ENCODE measurements at regions not wholly inside any gene's neighbourhood (a gene's known extent, or its start where the extent isn't known, plus 50 kb on each side); places are given as distances from the start of the nearest gene placed in this dataset.

DNA sequence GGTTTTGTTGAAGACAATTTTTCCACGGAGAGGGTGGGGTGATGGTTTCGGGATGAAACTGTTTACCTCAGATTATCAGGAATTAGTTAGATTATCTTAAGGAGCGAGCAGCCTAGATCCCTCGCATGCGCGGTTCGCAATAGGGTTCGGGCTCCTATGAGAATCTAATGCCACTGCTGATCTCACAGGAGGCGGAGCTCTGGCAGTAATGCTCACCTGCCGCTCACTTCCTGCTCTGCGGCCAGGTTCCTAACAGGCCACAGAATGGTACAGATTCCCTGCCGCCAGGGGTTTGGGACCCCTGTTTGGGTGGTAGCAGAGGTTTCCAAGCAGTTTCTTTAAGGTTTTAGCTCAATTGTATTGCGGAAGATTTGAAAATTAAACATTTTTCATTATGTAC lies 439.8 kb upstream of the OR4E1 start:
- TF ChIP-seq CTCF (IDR thresholded peaks at IDR 0.05; ENCODE audit: low read depth, low read length, missing input control) (no peak), REST (IDR thresholded peaks at IDR 0.05) (no peak), EGR1 (IDR thresholded peaks at IDR 0.05; ENCODE audit: low read depth in 2 of 2) (no peak), FOXA1 (IDR thresholded peaks at IDR 0.05) (no peak)

Data from liver (tissue), 3 donors.